DOHH2 (cell line): ENCODE measurements at regions not wholly inside any gene's neighbourhood (a gene's known extent, or its start where the extent isn't known, plus 50 kb on each side); places are given as distances from the start of the nearest gene placed in this dataset.

ENCODE experiments used
- CTCF ChIP-seq: fragments of 200-600 bp; sonication (generic); IDR thresholded peaks from one replicate; pipeline ENCODE4 v1.5.1; 2014; ENCODE audit warnings: antibody characterized with exemption, mild to moderate bottlenecking, low read depth, low read length; ENCODE audit not compliant: poor library complexity, severe bottlenecking
- EZH2phosphoT487 ChIP-seq: fragments of 200-600 bp; sonication (generic); IDR thresholded peaks from 2 replicates; pipeline ENCODE4 v1.6.1; 2017; ENCODE audit warnings: borderline replicate concordance, mild to moderate bottlenecking, antibody characterized with exemption, low read length, moderate library complexity, mixed read lengths

- no peak for TF ChIP-seq CTCF
- TF ChIP-seq EZH2phosphoT487, result no peak
These were observed 136.8 kb upstream of the SLC4A4 start for GRCh38 chr4:71201817-71202576.
